ENCODE measurements at regions not wholly inside any gene's neighbourhood (a gene's known extent, or its start where the extent isn't known, plus 50 kb on each side); places are given as distances from the start of the nearest gene placed in this dataset.
A peak's percentile ranks its signal among the peaks of the same experiment; 100 is the strongest.

- TF ChIP-seq ARID4B (CRISPR knock-in tag; IDR thresholded peaks at IDR 0.05; ENCODE audit: borderline replicate concordance) (no peak), ZSCAN18 (CRISPR knock-in tag; IDR thresholded peaks at IDR 0.05) (no peak), ZNF512 (CRISPR knock-in tag; IDR thresholded peaks at IDR 0.05; ENCODE audit: borderline replicate concordance) (no peak), STAT6 (CRISPR knock-in tag; conservative IDR thresholded peaks at IDR 0.05; ENCODE audit: low read depth) (no peak), TP53 (CRISPR knock-in tag; IDR thresholded peaks at IDR 0.05) (no peak), NFATC4 (CRISPR knock-in tag; IDR thresholded peaks at IDR 0.05) (no peak), ZNF532 (CRISPR knock-in tag; IDR thresholded peaks at IDR 0.05; ENCODE audit: borderline replicate concordance) (no peak)
These were observed 231.5 kb downstream of the SUDS3 start (continued) for GRCh38 chr12:118607831-118608230.

- peak; percentile 25; the same call in 1 of the 2 replicates for ATAC-seq
- CTCF ChIA-PET: interaction anchor here (0.7 kb wide), 2 partner anchors 24 to 160 kb away, joined by 3 read pairs; no protein-coding TSS in a partner anchor
- no peak for DNase-seq (ENCODE audit: low spot score)
- peaks cover 29% of the 10 kb centered on the region for H3K4me1 Mint-ChIP-seq
- peaks cover 4% of the 10 kb centered on the region; the same call in 1 of the 2 replicates for H3K27me3 Mint-ChIP-seq (ENCODE audit: low read depth)
- H3K36me3 Mint-ChIP-seq: peaks cover 18% of the 10 kb centered on the region
- POLR2A ChIA-PET: no interaction called here
- H3K27ac Mint-ChIP-seq: no peak overlapping the region; the same call in 1 of the 2 replicates
- H3K4me3 Mint-ChIP-seq: no peak overlapping the region
- peaks cover 21% of the 10 kb centered on the region for H3K9me3 Mint-ChIP-seq
- no peak for TF ChIP-seq ZNF263 (CRISPR knock-in tag; IDR thresholded peaks at IDR 0.05; ENCODE audit: low read depth)
- peak; percentile 92; the same call in 1 of the 2 replicates for TF ChIP-seq ZNF512 (CRISPR knock-in tag; IDR thresholded peaks at IDR 0.05; ENCODE audit: borderline replicate concordance)
These were observed 232.5 kb downstream of the SUDS3 start for GRCh38 chr12:118608770-118609344.
